ENCODE measurements at regions not wholly inside any gene's neighbourhood (a gene's known extent, or its start where the extent isn't known, plus 50 kb on each side); places are given as distances from the start of the nearest gene placed in this dataset.

- no peak for DNase-seq (ENCODE audit: extremely low read depth, low read depth)
- no peak for TF ChIP-seq CTCF (IDR thresholded peaks at IDR 0.05; ENCODE audit: low read depth, low read length)
Observed at GRCh38 chr9:115254287-115255180, 136.6 kb upstream of the TNC start.

- no peak for DNase-seq (ENCODE audit: extremely low read depth, low read depth)
- TF ChIP-seq CTCF (IDR thresholded peaks at IDR 0.05; ENCODE audit: low read depth, low read length), result no peak
Observed at GRCh38 chr9:115261656-115262081, 143.7 kb upstream of the TNC start.

GRCh38 chr9:115262477-115262876, 144.5 kb upstream of the TNC start:
- peak; percentile 71 for DNase-seq (ENCODE audit: extremely low read depth, low read depth)

GRCh38 chr9:115262952-115263351, 145.0 kb upstream of the TNC start:
- DNase-seq (ENCODE audit: extremely low read depth, low read depth), result no peak
- TF ChIP-seq CTCF (IDR thresholded peaks at IDR 0.05; ENCODE audit: low read depth, low read length), result no peak

More at GRCh38 chr9:115262477-115262876, 144.5 kb upstream of the TNC start:
- no peak for TF ChIP-seq CTCF (IDR thresholded peaks at IDR 0.05; ENCODE audit: low read depth, low read length)

- TF ChIP-seq CTCF (IDR thresholded peaks at IDR 0.05; ENCODE audit: low read depth, low read length), result no peak
- peak; percentile 52 for DNase-seq (ENCODE audit: extremely low read depth, low read depth)
Observed at GRCh38 chr9:115263371-115264075, 145.6 kb upstream of the TNC start.

GRCh38 chr9:115264313-115264712, 146.4 kb upstream of the TNC start:
- DNase-seq (ENCODE audit: extremely low read depth, low read depth), result no peak

More at GRCh38 chr9:115264313-115264712, 146.4 kb upstream of the TNC start:
- TF ChIP-seq CTCF (IDR thresholded peaks at IDR 0.05; ENCODE audit: low read depth, low read length), result no peak

Measured in AG09319 (cell line).